Upper lobe of right lung (tissue), 1 donor: ENCODE measurements at regions not wholly inside any gene's neighbourhood (a gene's known extent, or its start where the extent isn't known, plus 50 kb on each side); places are given as distances from the start of the nearest gene placed in this dataset.

ENCODE experiments used
- ATAC-seq: fragments of 200-7000 bp; cut with Tn5 transposase; one replicate; pipeline ENCODE4 v1.9.1; 2020; ENCODE audit warnings: mild to moderate bottlenecking, moderate library complexity
- DNase-seq: peaks from one replicate; pipeline ENCODE4 v3.0.0-alpha.2; 2020
- H3K27ac ChIP-seq: fragments of 200-600 bp; one replicate; pipeline ENCODE4 v1.8.0; 2022
- H3K27me3 ChIP-seq: fragments of 200-600 bp; one replicate; pipeline ENCODE4 v1.8.0; 2022; ENCODE audit warnings: mild to moderate bottlenecking
- H3K36me3 ChIP-seq: fragments of 200-600 bp; one replicate; pipeline ENCODE4 v1.8.0; 2022
- H3K4me1 ChIP-seq: fragments of 200-600 bp; one replicate; pipeline ENCODE4 v1.8.0; 2022
- H3K4me3 ChIP-seq: fragments of 200-600 bp; one replicate; pipeline ENCODE4 v1.8.0; 2022; ENCODE audit warnings: mild to moderate bottlenecking
- H3K9me3 ChIP-seq: fragments of 200-600 bp; one replicate; pipeline ENCODE4 v1.8.0; 2022
- CTCF ChIP-seq: fragments of 200-600 bp; IDR thresholded peaks from one replicate; pipeline ENCODE4 v1.8.0; 2022; ENCODE audit warnings: antibody characterized with exemption
- intact Hi-C: fragments of 100-400 bp; cut with DNase I; formaldehyde crosslinking; loops from one replicate; pipeline ENCODE4 v1.11.0; 2022
- donor health status: DM: no; HTN: yes; CAD: no; lungs with severe emphysema.

DNA sequence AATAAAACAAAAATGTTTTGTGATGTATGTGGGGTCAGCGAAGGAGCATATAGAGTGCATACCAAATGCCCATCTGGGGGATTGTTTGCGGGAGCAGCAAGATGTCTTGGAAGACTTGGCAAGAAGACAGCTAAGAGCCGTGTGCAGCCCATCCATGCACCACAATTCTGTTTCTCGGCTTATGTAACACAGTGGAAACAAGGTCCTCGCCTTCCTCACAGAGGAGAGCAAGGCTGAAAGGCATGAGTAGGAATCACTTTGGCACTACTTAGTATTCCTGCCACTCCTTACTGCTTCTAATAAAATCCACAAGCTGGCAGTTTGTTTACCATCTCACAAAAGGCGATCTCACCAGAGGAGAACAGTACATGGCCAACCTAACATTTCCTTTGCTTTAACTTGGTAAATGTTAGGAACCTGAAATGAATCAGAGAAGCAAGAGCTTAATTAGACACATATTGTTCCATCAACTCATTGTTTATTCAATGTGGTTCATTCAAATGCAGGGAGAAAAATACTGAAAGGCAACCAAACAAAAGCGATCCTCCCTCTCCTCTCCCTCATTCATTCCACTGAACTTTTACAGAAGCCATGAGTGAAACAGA, 648.1 kb downstream of the ACTL7B start:
- intact Hi-C loops = no loop called here
- H3K27ac ChIP-seq = no peak overlapping the region
- ATAC-seq = no peak

GRCh38 chr9:108205276-108205675, 650.5 kb downstream of the ACTL7B start:
- no peaks in the 10 kb centered on the region for H3K9me3 ChIP-seq
- no peaks in the 10 kb centered on the region for H3K36me3 ChIP-seq
- ATAC-seq (no peak), DNase-seq (no peak)
- no peak overlapping the region for H3K27ac ChIP-seq
- TF ChIP-seq CTCF = no peak
- no peak overlapping the region for H3K4me3 ChIP-seq
- intact Hi-C loops = no loop called here
- H3K27me3 ChIP-seq = no peaks in the 10 kb centered on the region
- no peaks in the 10 kb centered on the region for H3K4me1 ChIP-seq

More for the DNA sequence above, 648.1 kb downstream of the ACTL7B start:
- Histone ChIP-seq H3K4me3 (no peak overlapping the region), H3K4me1 (no peaks in the 10 kb centered on the region), H3K36me3 (no peaks in the 10 kb centered on the region), H3K27me3 (no peaks in the 10 kb centered on the region), H3K9me3 (no peaks in the 10 kb centered on the region)
- DNase-seq = no peak
- no peak for TF ChIP-seq CTCF

GRCh38 chr9:108197899-108198298, 657.9 kb downstream of the ACTL7B start:
- intact Hi-C loops = no loop called here
- Histone ChIP-seq H3K4me3 (no peak overlapping the region), H3K27me3 (no peaks in the 10 kb centered on the region), H3K9me3 (no peaks in the 10 kb centered on the region), H3K27ac (no peak overlapping the region), H3K36me3 (no peaks in the 10 kb centered on the region), H3K4me1 (no peaks in the 10 kb centered on the region)
- DNase-seq (no peak), ATAC-seq (peak; percentile 38)
- no peak for TF ChIP-seq CTCF

- Histone ChIP-seq H3K4me3 (no peak overlapping the region), H3K4me1 (no peaks in the 10 kb centered on the region), H3K36me3 (no peaks in the 10 kb centered on the region), H3K27ac (no peak overlapping the region), H3K27me3 (no peaks in the 10 kb centered on the region), H3K9me3 (no peaks in the 10 kb centered on the region)
- ATAC-seq = no peak
- no peak for DNase-seq
- intact Hi-C loops = no loop called here
- TF ChIP-seq CTCF = no peak
Observed at GRCh38 chr9:108197008-108197365, 658.8 kb downstream of the ACTL7B start.

- no peaks in the 10 kb centered on the region for H3K9me3 ChIP-seq
- H3K4me3 ChIP-seq = no peak overlapping the region
- no peak for TF ChIP-seq CTCF
- intact Hi-C loops = no loop called here
- no peaks in the 10 kb centered on the region for H3K4me1 ChIP-seq
- H3K27ac ChIP-seq = no peak overlapping the region
- no peaks in the 10 kb centered on the region for H3K36me3 ChIP-seq
- DNase-seq (no peak), ATAC-seq (no peak)
- H3K27me3 ChIP-seq = no peaks in the 10 kb centered on the region
Observed at GRCh38 chr9:108196332-108197007, 659.3 kb downstream of the ACTL7B start.
